ENCODE measurements at regions not wholly inside any gene's neighbourhood (a gene's known extent, or its start where the extent isn't known, plus 50 kb on each side); places are given as distances from the start of the nearest gene placed in this dataset.
"Not testable (repeated sequence)": the region's sequence is repeated elsewhere in the genome, so short reads cannot be mapped to it uniquely, and the experiment has no call there.

DNA sequence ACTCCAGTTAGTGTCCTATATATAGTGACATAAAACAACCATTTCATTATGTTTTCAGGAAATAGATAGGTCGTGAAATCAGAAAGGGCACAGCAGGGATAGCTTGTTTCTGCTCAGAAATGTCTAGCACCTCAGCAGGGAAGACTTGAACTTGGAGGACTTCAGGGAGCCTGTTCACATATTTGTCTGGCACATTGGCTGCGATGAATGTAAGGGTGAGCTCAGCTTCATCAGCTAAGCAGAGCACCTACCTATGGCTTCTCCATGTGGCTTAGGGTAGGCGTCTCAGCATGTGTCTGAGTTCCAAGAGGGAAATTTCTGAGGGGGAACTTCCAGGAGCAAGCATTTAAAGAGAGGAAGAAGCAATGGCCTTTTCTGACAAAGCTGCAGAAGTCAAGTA lies 126.2 kb downstream of the PCDH10 start:
- Histone ChIP-seq H3K27me3 (no peaks in the 10 kb centered on the region), H3K9me3 (replicated peaks in 1 of 3) (no peaks in the 10 kb centered on the region), H3K4me1 (replicated peaks in 1 of 2) (no peaks in the 10 kb centered on the region), H3K4me3 (no peak overlapping the region), H3K36me3 (replicated peaks in 1 of 2) (no peaks in the 10 kb centered on the region), H3K27ac (no peak overlapping the region)
- DNase-seq: no peak
- WGBS, 4 donors: 70 to 79% (median 75%) methylated on average over 3 of the region's 3 CpGs
- intact Hi-C loops (cut with DNase I): no loop called here
- no peak for TF ChIP-seq POLR2A (IDR thresholded peaks at IDR 0.05)
- TF ChIP-seq, protein P1, sequence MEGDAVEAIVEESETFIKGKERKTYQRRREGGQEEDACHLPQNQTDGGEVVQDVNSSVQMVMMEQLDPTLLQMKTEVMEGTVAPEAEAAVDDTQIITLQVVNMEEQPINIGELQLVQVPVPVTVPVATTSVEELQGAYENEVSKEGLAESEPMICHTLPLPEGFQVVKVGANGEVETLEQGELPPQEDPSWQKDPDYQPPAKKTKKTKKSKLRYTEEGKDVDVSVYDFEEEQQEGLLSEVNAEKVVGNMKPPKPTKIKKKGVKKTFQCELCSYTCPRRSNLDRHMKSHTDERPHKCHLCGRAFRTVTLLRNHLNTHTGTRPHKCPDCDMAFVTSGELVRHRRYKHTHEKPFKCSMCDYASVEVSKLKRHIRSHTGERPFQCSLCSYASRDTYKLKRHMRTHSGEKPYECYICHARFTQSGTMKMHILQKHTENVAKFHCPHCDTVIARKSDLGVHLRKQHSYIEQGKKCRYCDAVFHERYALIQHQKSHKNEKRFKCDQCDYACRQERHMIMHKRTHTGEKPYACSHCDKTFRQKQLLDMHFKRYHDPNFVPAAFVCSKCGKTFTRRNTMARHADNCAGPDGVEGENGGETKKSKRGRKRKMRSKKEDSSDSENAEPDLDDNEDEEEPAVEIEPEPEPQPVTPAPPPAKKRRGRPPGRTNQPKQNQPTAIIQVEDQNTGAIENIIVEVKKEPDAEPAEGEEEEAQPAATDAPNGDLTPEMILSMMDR (IDR thresholded peaks at IDR 0.05): no peak

DNA sequence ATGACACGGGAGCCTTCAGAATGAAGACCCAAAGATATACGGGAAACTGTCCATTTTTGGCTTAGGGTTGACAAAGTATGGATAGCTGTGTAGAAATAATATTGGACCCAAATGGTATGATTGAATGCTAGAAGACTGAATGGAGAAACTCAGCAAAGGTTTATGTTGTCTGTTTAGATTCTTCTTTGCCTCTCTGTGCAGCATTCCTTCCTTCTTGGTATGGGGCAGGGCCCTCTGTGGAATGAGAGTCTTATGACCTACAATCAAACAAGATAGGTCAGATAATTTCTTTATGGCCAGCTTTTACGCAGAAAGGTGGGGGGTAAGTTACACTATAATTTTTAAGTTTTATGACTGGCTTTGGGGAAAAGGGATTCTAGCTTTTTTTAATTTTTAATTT lies 124.3 kb downstream of the PCDH10 start:
- Histone ChIP-seq H3K27ac (no peak overlapping the region), H3K4me1 (replicated peaks in 1 of 2) (no peaks in the 10 kb centered on the region), H3K27me3 (no peaks in the 10 kb centered on the region), H3K36me3 (replicated peaks in 1 of 2) (no peaks in the 10 kb centered on the region), H3K9me3 (replicated peaks in 1 of 3) (no peaks in the 10 kb centered on the region), H3K4me3 (no peak overlapping the region)
- WGBS, 4 donors: 88 to 92% (median 91%) methylated on average over 3 of the region's 3 CpGs
- TF ChIP-seq, protein P1 (IDR thresholded peaks at IDR 0.05): no peak
- TF ChIP-seq POLR2A (IDR thresholded peaks at IDR 0.05): no peak
- DNase-seq: no peak
- intact Hi-C loops (cut with DNase I): no loop called here

DNA sequence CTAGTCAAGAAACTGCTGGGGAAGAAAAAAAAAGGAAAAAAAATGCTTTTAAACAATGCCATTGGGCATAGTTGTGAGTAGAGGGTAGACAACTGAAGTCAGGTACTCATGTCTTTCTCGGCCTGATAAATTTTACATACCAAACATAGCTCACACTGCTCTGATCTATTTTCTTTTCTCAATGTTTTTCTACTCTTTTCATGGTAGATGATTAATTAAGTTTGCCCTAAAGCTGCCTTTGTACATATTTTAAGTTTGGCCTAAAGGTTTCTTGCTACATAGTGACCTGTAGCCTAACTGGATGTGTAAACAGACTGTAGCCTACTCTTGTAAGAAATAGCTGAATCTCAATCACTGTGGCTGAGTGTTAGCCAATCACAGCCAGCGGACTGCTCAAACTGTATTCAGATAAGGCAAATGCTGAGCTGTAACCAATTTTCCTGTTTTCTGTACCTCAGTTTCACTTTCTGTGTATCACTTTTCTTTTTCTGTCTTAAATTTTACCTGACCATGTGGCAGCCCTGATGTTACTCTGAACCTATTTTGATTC lies 121.0 kb downstream of the PCDH10 start:
- Histone ChIP-seq H3K4me3 (no peak overlapping the region), H3K4me1 (replicated peaks in 1 of 2) (no peaks in the 10 kb centered on the region), H3K9me3 (replicated peaks in 1 of 3) (no peaks in the 10 kb centered on the region), H3K27me3 (no peaks in the 10 kb centered on the region), H3K36me3 (replicated peaks in 1 of 2) (no peaks in the 10 kb centered on the region), H3K27ac (no peak overlapping the region)
- TF ChIP-seq POLR2A (IDR thresholded peaks at IDR 0.05): no peak
- TF ChIP-seq, protein P1 (IDR thresholded peaks at IDR 0.05): no peak
- WGBS, 4 donors: 76 to 86% (median 81%) methylated on average over 2 of the region's 2 CpGs
- intact Hi-C loops (cut with DNase I): no loop called here
- no peak for DNase-seq

DNA sequence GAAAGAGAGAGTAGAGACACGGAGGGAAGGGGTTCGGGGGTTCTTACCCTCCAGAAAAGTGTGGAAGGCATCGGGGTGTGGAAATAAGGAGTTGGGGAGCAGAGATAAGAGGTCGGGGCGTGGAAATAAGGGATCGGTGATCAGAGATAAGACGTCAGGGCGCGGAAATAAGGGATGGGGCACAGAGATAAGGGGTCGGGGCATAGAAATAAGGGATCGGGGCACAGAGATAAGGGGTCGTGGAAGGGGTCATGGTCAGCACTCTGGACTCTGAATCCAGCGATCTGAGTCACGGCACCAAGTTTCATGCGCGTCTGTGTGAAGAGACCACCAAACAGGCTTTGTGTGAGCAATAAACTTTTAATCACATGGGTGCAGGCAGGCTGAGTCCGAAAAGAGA lies 119.1 kb downstream of the PCDH10 start:
- TF ChIP-seq POLR2A (IDR thresholded peaks at IDR 0.05): no peak
- TF ChIP-seq, protein P1 (IDR thresholded peaks at IDR 0.05): no peak
- Histone ChIP-seq H3K27ac (no peak overlapping the region), H3K4me3 (no peak overlapping the region), H3K4me1 (replicated peaks in 1 of 2) (no peaks in the 10 kb centered on the region), H3K36me3 (replicated peaks in 1 of 2) (no peaks in the 10 kb centered on the region), H3K27me3 (no peaks in the 10 kb centered on the region), H3K9me3 (replicated peaks in 1 of 3) (no peaks in the 10 kb centered on the region)
- DNase-seq: no peak
- intact Hi-C loops (cut with DNase I): no loop called here
- WGBS, 4 donors: 77 to 81% (median 79%) methylated on average over 17 of the region's 17 CpGs

DNA sequence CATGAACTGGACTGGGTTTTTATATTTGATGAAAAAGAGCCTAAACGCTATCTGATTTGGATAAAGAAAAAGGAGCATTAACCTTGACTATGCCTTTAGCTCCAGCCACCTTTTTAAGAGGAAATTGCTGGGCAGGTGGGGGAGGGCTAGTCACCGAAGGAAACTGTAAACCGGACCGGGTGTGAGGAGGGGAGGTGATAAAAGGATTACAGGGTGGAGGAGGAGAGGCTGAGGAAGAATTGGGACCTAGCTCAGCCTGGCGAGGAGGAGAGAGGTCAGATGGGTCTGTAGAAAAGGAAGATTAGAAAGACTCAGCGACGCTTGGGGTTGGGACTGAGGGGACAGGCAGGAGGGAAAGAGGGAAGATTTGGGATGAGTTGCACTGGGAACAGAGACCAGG lies 118.4 kb downstream of the PCDH10 start:
- H3K36me3 ChIP-seq (replicated peaks in 1 of 2); DNase-seq; H3K27me3 ChIP-seq; H3K9me3 ChIP-seq (replicated peaks in 1 of 3); H3K27ac ChIP-seq; intact Hi-C loops (cut with DNase I); H3K4me1 ChIP-seq (replicated peaks in 1 of 2); H3K4me3 ChIP-seq: not testable (repeated sequence)
- 67 to 72% (median 68%) methylated on average over 7 of the region's 7 CpGs for WGBS, 4 donors

DNA sequence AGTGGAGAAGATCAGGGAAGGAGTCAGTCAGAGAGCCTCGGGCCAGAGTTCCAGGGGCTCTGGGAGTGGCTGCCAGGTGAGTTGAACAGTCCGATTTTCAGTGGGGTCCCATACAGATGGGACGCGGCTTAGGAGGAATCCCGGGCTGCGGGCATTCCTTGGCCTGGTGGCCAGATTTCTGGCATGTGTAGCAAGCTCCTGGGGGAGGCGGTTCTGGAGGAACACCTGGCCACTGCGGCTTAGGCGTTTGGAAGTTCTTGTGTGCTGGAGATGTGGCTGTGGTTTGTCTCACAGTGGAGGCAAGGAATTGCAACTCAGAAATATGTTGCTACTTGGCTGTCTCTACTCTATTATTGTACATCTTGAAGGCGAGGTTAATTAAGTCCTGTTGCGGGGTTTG lies 117.9 kb downstream of the PCDH10 start:
- H3K27me3 ChIP-seq; H3K4me1 ChIP-seq (replicated peaks in 1 of 2); H3K36me3 ChIP-seq (replicated peaks in 1 of 2); intact Hi-C loops (cut with DNase I); DNase-seq; H3K27ac ChIP-seq; H3K4me3 ChIP-seq; H3K9me3 ChIP-seq (replicated peaks in 1 of 3): not testable (repeated sequence)
- 84 to 91% (median 88%) methylated on average over 5 to 11 of the region's 11 CpGs for WGBS, 4 donors

DNA sequence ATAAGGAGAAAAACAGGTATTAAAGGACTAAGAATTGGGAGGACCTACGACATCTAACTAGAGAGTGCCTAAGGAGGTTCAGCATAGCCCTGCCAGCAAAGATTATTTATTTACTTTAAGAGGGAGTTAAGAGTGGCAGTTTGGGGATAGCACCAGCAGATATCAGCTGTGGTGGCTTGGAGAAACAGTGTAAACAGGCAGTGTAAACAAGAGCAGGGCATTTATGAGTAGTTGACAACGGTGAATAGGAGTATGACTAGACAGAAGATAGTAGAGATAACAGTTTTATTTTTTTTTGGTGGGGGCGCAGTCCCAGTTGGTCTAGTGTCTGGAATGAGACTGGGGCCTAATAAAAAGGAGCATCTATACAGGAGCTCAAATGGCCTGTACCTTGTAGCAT lies 115.2 kb downstream of the PCDH10 start:
- H3K4me1 ChIP-seq (replicated peaks in 1 of 2); intact Hi-C loops (cut with DNase I); DNase-seq; H3K9me3 ChIP-seq (replicated peaks in 1 of 3); H3K27ac ChIP-seq; H3K4me3 ChIP-seq; H3K27me3 ChIP-seq; H3K36me3 ChIP-seq (replicated peaks in 1 of 2): not testable (repeated sequence)
- 80 to 86% (median 83%) methylated on average over 3 of the region's 3 CpGs for WGBS, 4 donors

Data from adrenal gland (tissue), 9 donors.